22Rv1 (cell line): ENCODE measurements at regions not wholly inside any gene's neighbourhood (a gene's known extent, or its start where the extent isn't known, plus 50 kb on each side); places are given as distances from the start of the nearest gene placed in this dataset.

Source experiments
- ZFX ChIP-seq: fragments of 450-650 bp; IDR thresholded peaks from 2 replicates; pipeline ENCODE4 v1.6.1; 2017; ENCODE audit warnings: antibody characterized with exemption, borderline replicate concordance
- TF ChIP-seq, protein P1 (sequence below): fragments of 450-650 bp; IDR thresholded peaks from 2 replicates; pipeline ENCODE4 v1.5.1; 2017; ENCODE audit warnings: mild to moderate bottlenecking

DNA sequence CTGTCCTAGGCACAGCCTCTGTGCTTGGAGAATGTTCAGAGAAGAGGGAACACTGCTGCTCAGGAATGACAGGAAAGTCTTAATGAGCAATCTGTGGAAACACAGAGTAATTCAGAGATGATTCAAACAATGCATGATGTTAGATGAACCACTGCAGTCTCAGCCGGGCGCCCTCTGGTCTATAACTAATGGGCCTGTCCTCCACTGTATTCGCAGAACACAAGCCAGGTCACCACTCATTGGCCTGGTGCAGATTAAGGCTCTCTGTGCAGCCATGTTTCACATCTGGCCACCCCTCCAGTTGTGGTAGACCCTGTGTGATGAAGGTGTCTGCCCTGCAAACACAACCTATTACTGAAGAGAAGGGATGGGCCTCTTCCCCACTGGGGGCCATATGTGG, 281.7 kb upstream of the ROPN1 start:
- TF ChIP-seq, protein P1, sequence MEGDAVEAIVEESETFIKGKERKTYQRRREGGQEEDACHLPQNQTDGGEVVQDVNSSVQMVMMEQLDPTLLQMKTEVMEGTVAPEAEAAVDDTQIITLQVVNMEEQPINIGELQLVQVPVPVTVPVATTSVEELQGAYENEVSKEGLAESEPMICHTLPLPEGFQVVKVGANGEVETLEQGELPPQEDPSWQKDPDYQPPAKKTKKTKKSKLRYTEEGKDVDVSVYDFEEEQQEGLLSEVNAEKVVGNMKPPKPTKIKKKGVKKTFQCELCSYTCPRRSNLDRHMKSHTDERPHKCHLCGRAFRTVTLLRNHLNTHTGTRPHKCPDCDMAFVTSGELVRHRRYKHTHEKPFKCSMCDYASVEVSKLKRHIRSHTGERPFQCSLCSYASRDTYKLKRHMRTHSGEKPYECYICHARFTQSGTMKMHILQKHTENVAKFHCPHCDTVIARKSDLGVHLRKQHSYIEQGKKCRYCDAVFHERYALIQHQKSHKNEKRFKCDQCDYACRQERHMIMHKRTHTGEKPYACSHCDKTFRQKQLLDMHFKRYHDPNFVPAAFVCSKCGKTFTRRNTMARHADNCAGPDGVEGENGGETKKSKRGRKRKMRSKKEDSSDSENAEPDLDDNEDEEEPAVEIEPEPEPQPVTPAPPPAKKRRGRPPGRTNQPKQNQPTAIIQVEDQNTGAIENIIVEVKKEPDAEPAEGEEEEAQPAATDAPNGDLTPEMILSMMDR = no peak
- TF ChIP-seq ZFX = no peak
